ENCODE measurements at regions not wholly inside any gene's neighbourhood (a gene's known extent, or its start where the extent isn't known, plus 50 kb on each side); places are given as distances from the start of the nearest gene placed in this dataset.

DNA sequence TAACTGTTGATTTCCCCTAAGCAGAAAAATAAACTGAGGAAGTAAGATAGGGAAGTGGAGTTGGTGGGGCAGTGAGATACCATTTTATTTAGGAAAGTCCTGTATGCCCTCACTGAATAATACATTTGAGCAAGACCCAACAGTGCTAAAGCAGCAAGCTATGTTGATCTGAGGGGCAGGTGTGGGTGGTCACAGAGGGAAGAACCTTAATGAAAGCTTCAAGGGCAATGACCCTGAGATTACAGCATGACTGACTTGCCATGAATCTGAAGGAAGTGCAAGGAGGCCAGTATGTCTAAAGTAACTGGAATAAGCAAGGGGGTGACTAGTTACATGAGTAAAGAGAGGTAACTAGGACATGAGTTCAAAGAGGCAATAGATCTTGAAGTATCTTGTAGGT is 159.5 kb downstream of the CD47 start:
- no peak for DNase-seq (ENCODE audit: extremely low spot score, unreplicated experiment)
- TF ChIP-seq, protein P1, sequence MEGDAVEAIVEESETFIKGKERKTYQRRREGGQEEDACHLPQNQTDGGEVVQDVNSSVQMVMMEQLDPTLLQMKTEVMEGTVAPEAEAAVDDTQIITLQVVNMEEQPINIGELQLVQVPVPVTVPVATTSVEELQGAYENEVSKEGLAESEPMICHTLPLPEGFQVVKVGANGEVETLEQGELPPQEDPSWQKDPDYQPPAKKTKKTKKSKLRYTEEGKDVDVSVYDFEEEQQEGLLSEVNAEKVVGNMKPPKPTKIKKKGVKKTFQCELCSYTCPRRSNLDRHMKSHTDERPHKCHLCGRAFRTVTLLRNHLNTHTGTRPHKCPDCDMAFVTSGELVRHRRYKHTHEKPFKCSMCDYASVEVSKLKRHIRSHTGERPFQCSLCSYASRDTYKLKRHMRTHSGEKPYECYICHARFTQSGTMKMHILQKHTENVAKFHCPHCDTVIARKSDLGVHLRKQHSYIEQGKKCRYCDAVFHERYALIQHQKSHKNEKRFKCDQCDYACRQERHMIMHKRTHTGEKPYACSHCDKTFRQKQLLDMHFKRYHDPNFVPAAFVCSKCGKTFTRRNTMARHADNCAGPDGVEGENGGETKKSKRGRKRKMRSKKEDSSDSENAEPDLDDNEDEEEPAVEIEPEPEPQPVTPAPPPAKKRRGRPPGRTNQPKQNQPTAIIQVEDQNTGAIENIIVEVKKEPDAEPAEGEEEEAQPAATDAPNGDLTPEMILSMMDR (IDR thresholded peaks at IDR 0.05): no peak
- Mint-ChIP-seq H3K4me3 (ENCODE audit: unreplicated experiment) (no peak overlapping the region), H3K4me1 (ENCODE audit: unreplicated experiment) (peaks cover 11% of the 10 kb centered on the region), H3K9me3 (ENCODE audit: unreplicated experiment) (peaks cover 10% of the 10 kb centered on the region), H3K36me3 (ENCODE audit: unreplicated experiment) (peaks cover 4% of the 10 kb centered on the region), H3K27me3 (ENCODE audit: unreplicated experiment) (peaks cover 8% of the 10 kb centered on the region), H3K27ac (ENCODE audit: unreplicated experiment) (no peak overlapping the region)

DNA sequence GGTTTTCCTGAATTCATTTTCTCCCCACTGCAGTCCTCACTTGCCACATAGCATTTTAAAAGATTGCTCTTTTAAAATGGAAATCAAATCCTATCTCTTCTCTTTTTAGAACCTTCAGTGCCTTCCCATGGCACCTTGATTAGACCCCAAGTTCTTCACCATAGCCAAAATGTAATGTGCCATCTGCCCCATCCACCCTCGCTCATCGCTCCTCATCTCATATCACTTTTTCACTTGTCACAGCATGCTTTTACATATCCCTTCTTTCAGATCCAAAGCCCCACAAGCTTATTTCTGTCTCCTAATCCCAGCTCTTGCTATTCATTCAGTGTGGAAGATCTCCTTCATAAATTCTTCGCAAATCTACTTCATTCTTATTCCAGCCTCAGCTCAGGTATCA is 161.7 kb downstream of the CD47 start:
- H3K9me3 Mint-ChIP-seq (ENCODE audit: unreplicated experiment): peaks cover 10% of the 10 kb centered on the region
- peaks cover 4% of the 10 kb centered on the region for H3K36me3 Mint-ChIP-seq (ENCODE audit: unreplicated experiment)
- peaks cover 11% of the 10 kb centered on the region for H3K4me1 Mint-ChIP-seq (ENCODE audit: unreplicated experiment)
- TF ChIP-seq, protein P1 (IDR thresholded peaks at IDR 0.05): no peak
- no peak overlapping the region for H3K4me3 Mint-ChIP-seq (ENCODE audit: unreplicated experiment)
- DNase-seq (ENCODE audit: extremely low spot score, unreplicated experiment): no peak
- H3K27me3 Mint-ChIP-seq (ENCODE audit: unreplicated experiment): peaks cover 4% of the 10 kb centered on the region
- no peak overlapping the region for H3K27ac Mint-ChIP-seq (ENCODE audit: unreplicated experiment)

DNA sequence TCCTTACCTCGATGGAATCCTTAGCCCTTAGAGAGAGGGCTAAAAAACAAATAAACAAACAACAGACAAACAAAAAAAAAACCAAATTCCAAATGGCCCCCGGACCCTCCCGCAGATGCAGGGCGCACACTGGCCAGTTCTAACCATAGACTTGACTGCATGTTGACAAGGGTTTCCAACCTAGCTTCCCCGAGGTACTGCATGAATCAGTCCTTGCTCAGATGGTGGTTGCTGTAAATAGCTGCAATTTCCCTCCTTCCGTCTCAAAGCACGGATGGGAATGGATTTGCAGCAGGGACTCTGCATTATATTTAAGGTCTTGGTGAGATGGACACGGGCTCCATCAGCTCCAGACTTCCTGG is 162.8 kb downstream of the CD47 start:
- peaks cover 3% of the 10 kb centered on the region for H3K9me3 Mint-ChIP-seq (ENCODE audit: unreplicated experiment)
- H3K4me3 Mint-ChIP-seq (ENCODE audit: unreplicated experiment): peak overlapping the region; percentile 81
- TF ChIP-seq, protein P1 (IDR thresholded peaks at IDR 0.05): no peak
- peaks cover 9% of the 10 kb centered on the region for H3K27me3 Mint-ChIP-seq (ENCODE audit: unreplicated experiment)
- H3K36me3 Mint-ChIP-seq (ENCODE audit: unreplicated experiment): no peaks in the 10 kb centered on the region
- no peak for DNase-seq (ENCODE audit: extremely low spot score, unreplicated experiment)
- no peak overlapping the region for H3K27ac Mint-ChIP-seq (ENCODE audit: unreplicated experiment)
- peaks cover 11% of the 10 kb centered on the region for H3K4me1 Mint-ChIP-seq (ENCODE audit: unreplicated experiment)

DNA sequence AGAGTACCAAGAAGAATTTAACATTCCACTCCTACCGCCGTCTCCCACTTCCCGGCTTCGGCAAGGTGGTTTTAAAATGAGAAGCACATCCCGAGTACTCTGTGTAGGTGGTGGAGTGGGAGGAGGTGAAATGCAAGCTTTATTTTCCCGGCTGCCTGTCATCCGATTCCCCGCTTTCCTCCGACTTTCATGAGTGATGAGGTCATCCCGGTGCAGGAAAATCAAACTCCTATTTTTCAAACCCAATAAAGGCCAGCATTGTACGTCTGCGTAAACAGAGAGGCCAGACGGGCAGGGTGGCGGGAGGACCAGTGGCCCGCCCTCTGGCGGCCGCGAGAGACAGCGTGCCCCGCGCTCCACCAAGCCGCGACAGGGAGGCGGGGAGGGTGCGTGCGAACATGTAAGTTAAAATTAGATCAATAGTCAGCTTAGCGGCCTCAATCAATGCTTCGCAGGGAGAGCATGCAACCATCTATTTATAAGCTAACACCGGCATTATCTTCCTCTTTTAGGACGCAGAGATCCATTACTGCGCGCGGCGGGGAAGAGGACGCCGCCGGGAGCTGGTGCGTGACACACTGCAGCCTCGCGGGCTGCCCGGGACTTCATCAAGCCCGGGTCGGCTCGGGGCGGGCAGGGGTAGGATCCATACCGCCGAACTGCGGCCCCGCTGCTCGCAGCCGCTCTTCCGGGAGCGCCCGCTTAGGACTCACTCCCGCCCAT is 163.3 kb downstream of the CD47 start:
- Mint-ChIP-seq H3K9me3 (ENCODE audit: unreplicated experiment) (no peaks in the 10 kb centered on the region), H3K36me3 (ENCODE audit: unreplicated experiment) (no peaks in the 10 kb centered on the region), H3K27ac (ENCODE audit: unreplicated experiment) (no peak overlapping the region), H3K4me1 (ENCODE audit: unreplicated experiment) (peaks cover 11% of the 10 kb centered on the region), H3K27me3 (ENCODE audit: unreplicated experiment) (peaks cover 14% of the 10 kb centered on the region), H3K4me3 (ENCODE audit: unreplicated experiment) (peak overlapping the region; percentile 81)
- TF ChIP-seq, protein P1 (IDR thresholded peaks at IDR 0.05): peak; percentile 97
- peak; percentile 88 for DNase-seq (ENCODE audit: extremely low spot score, unreplicated experiment)

DNA sequence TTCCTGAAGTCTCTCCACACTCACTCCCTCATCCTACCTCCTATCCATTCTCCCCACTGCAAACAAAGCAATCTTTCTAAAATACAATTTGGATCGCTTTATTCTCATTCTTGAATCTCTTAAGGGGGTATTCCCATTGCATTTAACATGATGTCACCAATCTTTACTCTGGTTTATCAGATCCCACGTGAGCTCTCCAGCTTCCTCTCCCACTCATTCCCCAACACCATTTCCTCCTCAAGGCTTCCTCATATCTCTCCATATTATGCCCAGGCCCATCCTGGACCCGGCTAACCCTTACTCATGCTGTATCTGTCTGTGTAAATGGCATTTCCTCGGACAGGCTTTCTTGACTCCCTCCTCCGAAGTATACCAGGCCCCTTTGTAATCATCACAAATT is 165.0 kb downstream of the CD47 start:
- Mint-ChIP-seq H3K4me1 (ENCODE audit: unreplicated experiment) (peaks cover 11% of the 10 kb centered on the region), H3K27ac (ENCODE audit: unreplicated experiment) (no peak overlapping the region), H3K27me3 (ENCODE audit: unreplicated experiment) (peaks cover 26% of the 10 kb centered on the region), H3K36me3 (ENCODE audit: unreplicated experiment) (no peaks in the 10 kb centered on the region), H3K9me3 (ENCODE audit: unreplicated experiment) (no peaks in the 10 kb centered on the region), H3K4me3 (ENCODE audit: unreplicated experiment) (no peak overlapping the region)
- DNase-seq (ENCODE audit: extremely low spot score, unreplicated experiment): no peak
- TF ChIP-seq, protein P1 (IDR thresholded peaks at IDR 0.05): no peak

All from osteocyte (in vitro differentiated cells).